ENCODE measurements at regions not wholly inside any gene's neighbourhood (a gene's known extent, or its start where the extent isn't known, plus 50 kb on each side); places are given as distances from the start of the nearest gene placed in this dataset.
"Not testable (repeated sequence)": the region's sequence is repeated elsewhere in the genome, so short reads cannot be mapped to it uniquely, and the experiment has no call there.

DNA sequence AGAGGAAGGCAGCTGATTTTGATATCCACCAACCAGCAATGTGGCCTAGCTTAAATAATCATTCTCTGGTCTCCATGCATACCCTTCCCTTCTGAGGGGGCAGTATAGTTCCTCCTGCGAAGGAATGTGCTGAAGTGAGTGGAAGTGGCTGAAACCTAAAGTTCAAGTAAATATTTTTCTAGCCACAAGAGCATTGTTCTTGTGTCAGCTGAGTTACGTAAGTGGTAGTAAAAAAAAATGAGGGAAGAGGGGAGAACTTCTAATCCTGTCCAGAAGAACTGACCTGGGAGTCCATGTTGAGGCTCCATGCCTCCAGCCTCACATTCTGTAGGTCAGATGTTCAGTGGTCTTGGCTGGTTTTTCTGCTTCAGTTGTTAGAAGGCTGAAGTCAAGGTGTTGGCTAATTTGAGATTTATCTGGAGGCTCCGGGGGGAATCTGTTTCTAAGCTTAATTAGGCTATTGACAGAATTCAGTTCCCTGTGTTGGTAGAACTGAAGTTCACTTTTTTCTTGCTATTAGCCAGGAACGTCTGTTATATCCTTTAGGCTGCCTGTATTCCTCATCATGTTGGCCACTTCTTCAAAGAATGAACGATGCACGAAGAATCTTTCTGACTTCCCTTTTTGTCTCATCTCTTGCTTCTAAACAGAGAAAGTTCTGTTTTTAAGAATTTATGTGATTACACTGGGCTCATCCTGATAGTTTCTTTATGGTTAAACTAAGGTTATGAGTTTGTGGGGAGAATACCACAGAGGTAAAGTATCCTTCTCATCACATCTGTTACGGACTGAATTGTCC, 207.1 kb upstream of the PRSS16 start (continued):
- TF ChIP-seq MAFK (IDR thresholded peaks at IDR 0.05; ENCODE audit: partially characterized antibody) (no peak), POLR2AphosphoS2 (conservative IDR thresholded peaks at IDR 0.05; ENCODE audit: low read length) (no peak), RARB (CRISPR knock-in tag; IDR thresholded peaks at IDR 0.05) (no peak)
- TF ChIP-seq, protein P1, sequence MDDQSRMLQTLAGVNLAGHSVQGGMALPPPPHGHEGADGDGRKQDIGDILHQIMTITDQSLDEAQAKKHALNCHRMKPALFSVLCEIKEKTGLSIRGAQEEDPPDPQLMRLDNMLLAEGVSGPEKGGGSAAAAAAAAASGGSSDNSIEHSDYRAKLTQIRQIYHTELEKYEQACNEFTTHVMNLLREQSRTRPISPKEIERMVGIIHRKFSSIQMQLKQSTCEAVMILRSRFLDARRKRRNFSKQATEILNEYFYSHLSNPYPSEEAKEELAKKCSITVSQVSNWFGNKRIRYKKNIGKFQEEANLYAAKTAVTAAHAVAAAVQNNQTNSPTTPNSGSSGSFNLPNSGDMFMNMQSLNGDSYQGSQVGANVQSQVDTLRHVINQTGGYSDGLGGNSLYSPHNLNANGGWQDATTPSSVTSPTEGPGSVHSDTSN (IDR thresholded peaks at IDR 0.05), result no peak

DNA sequence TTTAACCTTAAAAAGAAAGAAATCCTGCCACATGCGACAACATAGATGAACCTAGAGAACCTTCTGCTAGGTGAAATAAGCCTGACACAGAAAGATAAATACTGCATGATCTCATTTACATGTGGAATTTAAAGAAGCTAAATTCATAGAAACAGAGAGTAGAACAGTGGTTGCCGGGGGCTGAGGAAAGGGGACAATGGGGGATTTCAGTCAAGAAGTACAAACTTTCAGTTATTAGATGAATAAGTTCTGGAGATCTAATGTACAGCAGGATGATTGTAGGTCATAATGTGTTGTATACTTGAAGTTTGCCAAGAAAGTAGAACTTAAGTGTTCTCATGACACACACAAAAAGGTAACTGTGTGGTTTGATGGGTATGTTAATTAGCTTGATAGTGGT, 204.3 kb upstream of the PRSS16 start:
- WGBS (ENCODE audit: missing lambda C conversion rate), result 93% methylated on average over 2 of the region's 2 CpGs
- no peaks in the 10 kb centered on the region for H3K9me3 ChIP-seq
- H3K4me3 ChIP-seq, result no peak overlapping the region
- H3K4me2 ChIP-seq, result no peak overlapping the region
- no peak for DNase-seq (ENCODE audit: low read depth in 1 of 2, low spot score in 1 of 2)
- no peak for FAIRE-seq
- POLR2A ChIA-PET, result no interaction called here
- no peak for TF ChIP-seq NFE2L2 (conservative IDR thresholded peaks at IDR 0.05; ENCODE audit: low read length)
- TF ChIP-seq PHF8 (IDR thresholded peaks at IDR 0.05; ENCODE audit: borderline replicate concordance, low read depth), result no peak
- TF ChIP-seq, protein P2, sequence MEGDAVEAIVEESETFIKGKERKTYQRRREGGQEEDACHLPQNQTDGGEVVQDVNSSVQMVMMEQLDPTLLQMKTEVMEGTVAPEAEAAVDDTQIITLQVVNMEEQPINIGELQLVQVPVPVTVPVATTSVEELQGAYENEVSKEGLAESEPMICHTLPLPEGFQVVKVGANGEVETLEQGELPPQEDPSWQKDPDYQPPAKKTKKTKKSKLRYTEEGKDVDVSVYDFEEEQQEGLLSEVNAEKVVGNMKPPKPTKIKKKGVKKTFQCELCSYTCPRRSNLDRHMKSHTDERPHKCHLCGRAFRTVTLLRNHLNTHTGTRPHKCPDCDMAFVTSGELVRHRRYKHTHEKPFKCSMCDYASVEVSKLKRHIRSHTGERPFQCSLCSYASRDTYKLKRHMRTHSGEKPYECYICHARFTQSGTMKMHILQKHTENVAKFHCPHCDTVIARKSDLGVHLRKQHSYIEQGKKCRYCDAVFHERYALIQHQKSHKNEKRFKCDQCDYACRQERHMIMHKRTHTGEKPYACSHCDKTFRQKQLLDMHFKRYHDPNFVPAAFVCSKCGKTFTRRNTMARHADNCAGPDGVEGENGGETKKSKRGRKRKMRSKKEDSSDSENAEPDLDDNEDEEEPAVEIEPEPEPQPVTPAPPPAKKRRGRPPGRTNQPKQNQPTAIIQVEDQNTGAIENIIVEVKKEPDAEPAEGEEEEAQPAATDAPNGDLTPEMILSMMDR (IDR thresholded peaks at IDR 0.05), result no peak
- no peak for TF ChIP-seq EHMT2 (IDR thresholded peaks at IDR 0.05; ENCODE audit: low read depth)
- no peak for TF ChIP-seq MAZ (IDR thresholded peaks at IDR 0.05; ENCODE audit: borderline replicate concordance, low read depth, low read length)
- TF ChIP-seq HOXA7 (CRISPR knock-in tag; IDR thresholded peaks at IDR 0.05), result no peak
- no peak for TF ChIP-seq SREBF2 (IDR thresholded peaks at IDR 0.05)
- no peak for TF ChIP-seq HOXB13 (CRISPR knock-in tag; IDR thresholded peaks at IDR 0.05; ENCODE audit: low read depth)
- TF ChIP-seq, protein P3, sequence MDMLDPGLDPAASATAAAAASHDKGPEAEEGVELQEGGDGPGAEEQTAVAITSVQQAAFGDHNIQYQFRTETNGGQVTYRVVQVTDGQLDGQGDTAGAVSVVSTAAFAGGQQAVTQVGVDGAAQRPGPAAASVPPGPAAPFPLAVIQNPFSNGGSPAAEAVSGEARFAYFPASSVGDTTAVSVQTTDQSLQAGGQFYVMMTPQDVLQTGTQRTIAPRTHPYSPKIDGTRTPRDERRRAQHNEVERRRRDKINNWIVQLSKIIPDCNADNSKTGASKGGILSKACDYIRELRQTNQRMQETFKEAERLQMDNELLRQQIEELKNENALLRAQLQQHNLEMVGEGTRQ (IDR thresholded peaks at IDR 0.05), result no peak
- no peak for TF ChIP-seq GATA3 (IDR thresholded peaks at IDR 0.05; ENCODE audit: borderline replicate concordance)
- CTCF ChIA-PET, result no interaction called here
- H3K4me1 ChIP-seq, result no peaks in the 10 kb centered on the region
- no peak overlapping the region for H3K27ac ChIP-seq
- no peak for ATAC-seq

DNA sequence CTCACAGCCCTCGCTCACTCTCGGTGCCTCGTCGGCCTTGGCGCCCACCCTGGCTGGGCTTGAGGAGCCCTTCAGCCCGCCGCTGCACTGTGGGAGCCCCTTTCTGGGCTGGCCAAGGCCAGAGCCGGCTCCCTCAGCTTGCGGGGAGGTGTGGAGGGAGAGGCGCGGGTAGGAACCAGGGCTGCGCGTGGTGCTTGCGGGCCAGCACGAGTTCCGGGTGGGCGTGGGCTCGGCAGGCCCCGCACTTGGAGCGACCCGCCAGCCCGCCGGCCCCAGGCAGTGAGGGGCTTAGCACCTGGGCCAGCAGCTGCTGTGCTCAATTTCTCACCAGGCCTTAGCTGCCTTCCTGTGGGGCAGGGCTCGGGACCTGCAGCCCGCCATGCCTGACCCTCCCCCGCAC, 202.4 kb upstream of the PRSS16 start:
- H3K9me3 ChIP-seq; FAIRE-seq; H3K4me1 ChIP-seq; H3K27ac ChIP-seq; DNase-seq (ENCODE audit: low read depth in 1 of 2, low spot score in 1 of 2); H3K4me3 ChIP-seq; H3K4me2 ChIP-seq; ATAC-seq; POLR2A ChIA-PET: not testable (repeated sequence)
- CTCF ChIA-PET, result interaction anchor here (0.9 kb wide), 1 partner anchor 34 kb away, joined by 3 read pairs; no protein-coding TSS in a partner anchor
- WGBS (ENCODE audit: missing lambda C conversion rate), result 87% methylated on average over 5 of the region's 26 CpGs

DNA sequence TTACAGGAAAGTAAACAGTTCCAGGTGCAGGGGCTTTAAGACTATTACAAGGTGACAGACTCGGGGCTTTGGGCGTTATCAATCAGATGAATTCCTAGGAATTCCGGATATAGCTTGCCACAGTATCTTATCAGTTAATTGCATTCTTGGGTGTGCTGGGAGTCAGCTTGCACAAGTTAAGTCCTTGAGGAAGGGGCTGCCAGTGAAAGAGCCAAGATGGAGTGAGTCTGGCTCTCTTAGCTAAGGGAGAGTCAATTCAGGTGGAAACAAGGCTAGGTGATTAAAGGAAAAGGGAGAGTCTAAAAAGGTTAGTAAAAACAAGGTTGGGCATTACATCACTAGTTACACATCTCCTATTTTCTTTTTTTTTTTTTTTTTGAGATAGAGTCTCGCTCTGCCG, 199.8 kb upstream of the PRSS16 start:
- H3K9me3 ChIP-seq; CTCF ChIA-PET; H3K27ac ChIP-seq; H3K4me3 ChIP-seq; DNase-seq (ENCODE audit: low read depth in 1 of 2, low spot score in 1 of 2); H3K4me2 ChIP-seq; ATAC-seq; POLR2A ChIA-PET; H3K4me1 ChIP-seq; FAIRE-seq: not testable (repeated sequence)
- WGBS (ENCODE audit: missing lambda C conversion rate), result 77% methylated on average over 5 of the region's 5 CpGs

All from A549 (cell line).